T-helper 2 cell (primary cell): ENCODE measurements at regions not wholly inside any gene's neighbourhood (a gene's known extent, or its start where the extent isn't known, plus 50 kb on each side); places are given as distances from the start of the nearest gene placed in this dataset.

Experiments used
- DNase-seq, 5 experiments: peaks; one replicate each; pipeline versions ENCODE4 v3.0.0 to v3.0.0-alpha.2; 2012 to 2022

DNA sequence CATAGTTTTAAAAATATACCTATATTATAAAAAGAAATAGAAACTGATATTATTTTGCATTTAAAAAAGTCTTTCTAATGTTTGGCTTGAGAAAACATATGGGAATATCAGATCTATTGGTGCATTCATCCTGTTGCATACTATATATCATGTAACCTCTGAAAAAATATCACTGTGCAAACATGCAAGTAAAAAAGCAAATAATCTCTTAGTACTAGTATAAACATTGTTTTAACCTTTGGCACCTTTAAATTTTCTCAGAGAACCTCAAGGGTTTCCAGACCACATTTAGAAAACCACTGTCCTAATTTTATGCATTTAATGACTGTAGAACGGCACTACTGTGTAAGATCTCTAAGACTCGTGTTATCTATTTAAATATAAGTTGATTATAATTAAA, 416.8 kb downstream of the LRFN5 start:
- no peak for DNase-seq

DNA sequence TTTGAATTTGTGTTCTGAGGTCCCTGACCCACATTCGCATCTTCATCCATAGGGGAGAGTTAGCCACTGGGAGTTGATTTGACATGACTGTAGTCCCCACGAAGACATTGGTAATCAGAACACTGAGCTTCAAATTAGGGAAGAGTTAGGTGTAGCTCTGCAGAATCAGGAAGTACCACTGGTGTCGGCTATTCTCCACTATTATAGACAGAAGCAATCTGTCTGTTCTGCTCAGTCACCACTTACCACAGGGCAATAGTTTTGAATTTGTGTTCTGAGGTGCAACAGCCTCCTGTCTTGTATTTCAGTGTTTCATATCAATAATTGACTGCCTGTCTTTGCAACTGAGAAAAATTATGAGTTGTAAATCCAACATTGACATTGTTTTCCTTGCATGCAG, 407.6 kb downstream of the LRFN5 start:
- no peak for DNase-seq

GRCh38 chr14:42013559-42013958, 406.9 kb downstream of the LRFN5 start:
- no peak for DNase-seq

DNA sequence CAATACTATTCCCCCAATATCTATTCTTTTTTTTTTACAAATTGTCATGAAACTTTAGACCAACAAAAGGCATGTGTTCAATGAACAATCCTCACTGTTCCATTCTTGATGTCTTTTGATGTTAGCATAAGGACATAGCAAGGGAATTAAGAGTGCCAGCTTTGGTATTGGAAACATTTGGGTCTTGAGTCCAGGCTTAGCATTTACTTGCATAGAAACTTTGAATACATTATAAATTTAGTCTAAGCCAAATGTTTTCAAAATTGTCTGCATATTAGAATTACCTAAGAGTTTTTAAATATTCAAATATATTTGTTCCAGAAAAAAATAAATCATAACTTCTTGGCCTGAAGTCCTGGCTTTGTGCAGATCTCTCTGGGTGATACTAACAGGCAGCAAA, 406.5 kb downstream of the LRFN5 start:
- DNase-seq, result no peak

DNA sequence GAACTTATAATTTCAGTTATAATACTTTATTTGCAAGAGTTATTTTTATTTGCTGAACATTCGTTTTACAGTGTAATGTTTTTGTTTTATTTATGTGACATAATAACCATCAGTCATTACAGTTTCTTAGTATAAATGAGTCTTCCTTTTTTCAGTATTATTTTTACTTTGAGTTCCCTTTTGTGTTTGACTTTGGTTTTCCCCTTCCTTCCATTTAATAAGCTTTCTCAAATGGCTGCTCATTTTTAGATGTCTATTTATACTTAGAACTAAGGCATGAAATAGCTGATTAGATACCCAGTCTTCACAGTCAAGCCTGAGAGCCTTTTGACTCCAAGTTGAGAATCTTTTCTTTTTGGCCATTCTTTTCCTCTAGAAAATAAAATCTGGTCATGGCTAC, 404.5 kb downstream of the LRFN5 start:
- DNase-seq, result no peak

- DNase-seq, result no peak
Measured at GRCh38 chr14:42004321-42004720, 397.6 kb downstream of the LRFN5 start.

- no peak for DNase-seq
Measured at GRCh38 chr14:42002141-42002540, 395.5 kb downstream of the LRFN5 start.

DNA sequence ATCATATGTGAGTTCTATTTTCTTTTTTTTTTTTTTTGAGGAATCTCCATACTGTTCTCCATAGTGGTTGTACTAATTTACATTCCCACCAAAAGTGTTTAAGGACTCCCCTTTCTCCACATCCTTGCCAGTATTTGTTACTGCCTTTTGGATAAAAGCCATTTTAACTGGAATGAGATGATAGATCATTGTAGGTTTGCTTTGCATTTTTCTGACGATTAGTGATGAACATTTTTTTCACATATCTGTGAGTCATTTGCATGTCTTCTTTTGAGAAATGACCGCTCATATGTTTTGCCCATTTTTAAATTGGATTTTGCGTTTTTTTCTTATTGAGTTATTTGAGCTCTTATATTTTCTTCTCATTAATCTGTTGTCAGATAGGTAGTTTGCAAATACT, 394.8 kb downstream of the LRFN5 start:
- no peak for DNase-seq

DNA sequence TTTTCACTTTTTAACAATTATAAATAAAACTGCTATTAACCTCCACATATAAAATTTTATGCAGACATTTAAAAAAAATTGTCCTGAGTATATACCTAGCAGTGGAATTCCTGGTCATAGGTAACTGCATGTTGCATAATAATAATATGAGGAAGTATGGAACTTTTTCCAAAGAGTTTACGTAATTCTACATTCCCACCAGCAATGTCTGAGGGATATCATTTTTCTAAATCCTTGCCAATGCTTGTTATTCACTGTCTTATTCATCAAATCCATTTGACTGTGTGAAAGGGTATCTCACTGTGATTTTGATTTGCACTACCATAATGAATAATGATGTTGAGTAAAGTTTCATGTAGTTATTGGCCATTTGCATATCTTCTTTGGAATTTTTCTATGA, 393.8 kb downstream of the LRFN5 start:
- no peak for DNase-seq

DNA sequence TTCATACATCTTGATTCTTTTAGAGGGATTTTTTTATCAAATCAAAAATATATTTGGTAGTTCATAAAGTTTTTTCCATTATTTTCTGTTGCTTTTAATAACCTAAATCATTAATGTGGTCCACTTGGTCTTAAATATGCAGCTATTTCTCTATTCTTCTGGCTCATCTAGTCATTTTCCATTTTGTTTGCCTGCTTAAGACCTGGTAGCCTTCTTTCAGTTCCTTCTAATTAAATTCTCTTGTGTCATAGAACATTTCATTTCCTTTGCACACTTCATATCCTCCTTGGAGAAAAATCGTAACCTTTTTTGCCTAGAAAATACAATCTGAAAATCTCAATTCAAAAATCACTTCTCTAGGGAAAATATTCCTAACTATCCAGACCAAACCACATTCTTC, 387.0 kb downstream of the LRFN5 start:
- DNase-seq, result no peak

GRCh38 chr14:41986700-41987099, 380.0 kb downstream of the LRFN5 start:
- no peak for DNase-seq

DNA sequence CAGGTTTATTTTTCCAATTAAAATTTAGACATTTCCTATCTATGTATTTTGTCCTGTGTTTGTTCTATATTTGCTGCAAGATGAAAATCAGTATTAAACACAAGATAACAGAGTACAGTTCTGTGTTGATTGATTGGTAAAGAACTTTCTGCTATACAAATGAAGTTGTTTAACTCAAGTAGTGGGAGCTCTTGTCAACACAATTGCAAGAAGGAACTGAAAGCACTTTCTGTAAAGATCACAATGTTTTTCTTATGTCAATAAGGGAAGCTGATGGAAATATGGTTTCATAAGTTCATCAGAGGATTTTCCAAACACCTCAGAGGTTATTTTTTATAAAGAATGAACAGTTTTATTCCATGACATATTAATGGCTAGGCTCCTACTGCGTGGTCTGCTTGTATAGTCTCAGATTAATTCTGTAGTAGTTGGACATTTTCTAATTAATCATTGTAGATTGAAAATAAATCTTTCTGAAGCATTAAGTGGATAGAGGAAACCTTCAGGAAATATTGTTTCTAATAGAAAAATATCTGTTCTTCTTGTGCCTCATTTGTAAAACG, 379.5 kb downstream of the LRFN5 start:
- DNase-seq, result no peak

DNA sequence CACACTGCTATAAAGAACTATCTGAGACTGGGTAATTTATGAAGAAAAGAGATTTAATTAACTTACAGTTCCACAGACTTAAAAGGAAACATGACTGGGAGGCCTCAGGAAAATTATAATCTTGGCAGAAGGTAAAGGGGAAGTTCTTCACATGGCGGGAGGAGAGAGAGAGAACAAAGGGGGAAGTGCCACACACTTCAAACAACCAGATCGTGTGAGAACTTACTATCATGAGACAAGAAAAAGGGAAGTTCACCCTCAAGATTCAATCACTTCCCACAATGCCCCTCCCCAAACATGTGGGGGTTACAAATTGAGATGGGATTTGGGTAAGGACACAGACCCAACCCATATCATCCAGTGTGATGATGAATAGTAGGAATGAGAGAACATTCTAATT, 366.5 kb downstream of the LRFN5 start:
- no peak for DNase-seq

GRCh38 chr14:41972531-41972930, 365.9 kb downstream of the LRFN5 start:
- no peak for DNase-seq

DNA sequence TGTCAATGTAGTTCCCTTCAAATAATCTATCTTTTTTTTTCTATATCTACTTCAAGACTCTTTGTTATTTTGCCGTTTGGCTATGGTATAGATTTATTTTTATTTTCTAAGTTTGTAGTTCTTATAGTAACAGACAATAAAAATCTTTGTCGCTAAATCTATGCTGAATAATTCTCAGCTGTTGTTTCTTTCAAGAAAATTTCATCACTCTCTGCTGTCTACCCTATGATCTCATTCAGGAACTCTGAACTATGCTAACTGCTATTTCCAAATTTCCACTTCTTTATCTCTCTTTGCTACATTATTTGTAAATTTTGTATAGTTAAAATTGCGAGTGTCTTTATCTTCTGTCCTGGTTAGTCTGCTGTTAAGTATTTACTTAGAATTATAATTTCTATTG, 353.6 kb downstream of the LRFN5 start:
- DNase-seq, result no peak

DNA sequence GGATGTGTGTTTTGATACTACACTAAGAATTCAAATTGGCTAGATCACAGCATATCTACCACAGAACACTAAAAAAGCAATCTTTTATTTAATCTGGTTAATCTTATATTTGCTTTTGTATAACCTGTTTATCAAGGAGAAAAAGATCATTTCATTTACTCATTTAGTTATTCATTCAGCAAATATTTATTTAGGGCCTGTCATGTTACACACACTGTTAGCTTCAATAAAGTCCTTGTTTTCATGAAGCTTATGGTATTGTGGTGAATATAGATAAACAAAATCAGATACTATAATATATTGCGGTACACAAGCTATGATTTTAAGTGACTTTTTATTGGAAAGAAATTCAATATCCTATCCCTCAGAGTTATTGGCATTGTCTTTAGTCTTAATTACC, 350.8 kb downstream of the LRFN5 start:
- no peak for DNase-seq
